ENCODE measurements at regions not wholly inside any gene's neighbourhood (a gene's known extent, or its start where the extent isn't known, plus 50 kb on each side); places are given as distances from the start of the nearest gene placed in this dataset.

DNA sequence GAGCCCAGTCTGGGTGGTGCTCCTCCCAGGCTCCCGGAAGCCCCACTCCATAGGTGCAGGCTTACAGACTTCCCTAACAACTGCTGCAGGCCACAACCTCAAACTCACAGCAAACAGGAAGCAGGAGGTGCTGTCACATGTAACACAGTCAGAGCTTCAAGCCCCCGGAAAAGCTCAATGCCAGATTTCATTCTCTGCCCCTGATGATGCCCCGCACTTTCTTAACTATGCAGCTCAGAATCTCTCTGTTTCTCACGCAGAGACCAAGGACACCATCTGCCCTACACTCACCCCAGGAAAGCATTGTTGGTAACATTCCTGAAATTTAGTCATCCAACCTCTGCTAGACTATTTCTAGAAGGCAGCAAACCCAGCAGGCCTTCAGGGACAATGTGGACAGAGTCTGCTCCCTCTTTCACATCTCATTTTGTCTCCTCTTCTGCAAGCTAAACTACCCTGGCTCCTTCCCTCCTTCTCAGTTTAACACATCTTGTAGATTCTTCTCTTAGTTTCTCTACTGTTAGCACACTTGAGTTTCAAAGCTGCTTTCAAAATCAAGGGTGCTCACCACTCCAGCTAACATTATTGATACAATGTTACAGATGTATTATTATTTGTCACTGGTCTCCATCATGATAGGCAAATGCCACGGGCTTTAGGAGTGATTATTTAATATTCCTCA is 162.5 kb downstream of the KCTD12 start:
- DNase-seq (ENCODE audit: low spot score in 2 of 2): peak in 1 of 2 donors; percentile 30
- no peak overlapping the region for H3K4me3 ChIP-seq (ENCODE audit: low read depth, poor library complexity, severe bottlenecking)
- TF ChIP-seq, protein P1, sequence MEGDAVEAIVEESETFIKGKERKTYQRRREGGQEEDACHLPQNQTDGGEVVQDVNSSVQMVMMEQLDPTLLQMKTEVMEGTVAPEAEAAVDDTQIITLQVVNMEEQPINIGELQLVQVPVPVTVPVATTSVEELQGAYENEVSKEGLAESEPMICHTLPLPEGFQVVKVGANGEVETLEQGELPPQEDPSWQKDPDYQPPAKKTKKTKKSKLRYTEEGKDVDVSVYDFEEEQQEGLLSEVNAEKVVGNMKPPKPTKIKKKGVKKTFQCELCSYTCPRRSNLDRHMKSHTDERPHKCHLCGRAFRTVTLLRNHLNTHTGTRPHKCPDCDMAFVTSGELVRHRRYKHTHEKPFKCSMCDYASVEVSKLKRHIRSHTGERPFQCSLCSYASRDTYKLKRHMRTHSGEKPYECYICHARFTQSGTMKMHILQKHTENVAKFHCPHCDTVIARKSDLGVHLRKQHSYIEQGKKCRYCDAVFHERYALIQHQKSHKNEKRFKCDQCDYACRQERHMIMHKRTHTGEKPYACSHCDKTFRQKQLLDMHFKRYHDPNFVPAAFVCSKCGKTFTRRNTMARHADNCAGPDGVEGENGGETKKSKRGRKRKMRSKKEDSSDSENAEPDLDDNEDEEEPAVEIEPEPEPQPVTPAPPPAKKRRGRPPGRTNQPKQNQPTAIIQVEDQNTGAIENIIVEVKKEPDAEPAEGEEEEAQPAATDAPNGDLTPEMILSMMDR (IDR thresholded peaks at IDR 0.05): no peak
- TF ChIP-seq POLR2A (IDR thresholded peaks at IDR 0.05): no peak
- WGBS, 2 donors: 50 to 56% methylated on average over 5 of the region's 5 CpGs
- intact Hi-C loops (cut with DNase I; ENCODE audit: low total_unique reads): no loop called here

DNA sequence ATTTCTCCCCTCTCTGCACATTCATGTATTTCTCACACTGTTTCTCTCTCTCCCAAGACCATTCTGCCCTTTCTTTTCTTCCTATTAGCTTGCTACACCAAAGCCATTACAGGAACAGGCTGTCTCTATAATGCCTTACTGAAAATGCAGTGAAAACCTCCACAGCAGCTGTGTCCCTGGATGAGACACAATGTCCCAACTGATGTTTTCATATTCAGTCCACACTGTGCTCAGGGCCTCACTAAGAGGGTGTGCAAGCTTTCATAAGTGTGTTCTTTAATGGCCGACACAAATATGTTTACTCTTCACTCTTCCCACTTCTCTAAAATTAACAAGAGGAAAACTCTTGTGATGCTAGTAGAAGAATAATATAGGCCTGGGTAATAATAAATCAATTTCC is 163.4 kb downstream of the KCTD12 start:
- H3K4me3 ChIP-seq (ENCODE audit: low read depth, poor library complexity, severe bottlenecking): no peak overlapping the region
- no peak for TF ChIP-seq POLR2A (IDR thresholded peaks at IDR 0.05)
- TF ChIP-seq, protein P1 (IDR thresholded peaks at IDR 0.05): no peak
- 86 to 88% methylated on average over 1 of the region's 1 CpG for WGBS, 2 donors
- intact Hi-C loops (cut with DNase I; ENCODE audit: low total_unique reads): no loop called here
- no peak for DNase-seq (ENCODE audit: low spot score in 2 of 2)

DNA sequence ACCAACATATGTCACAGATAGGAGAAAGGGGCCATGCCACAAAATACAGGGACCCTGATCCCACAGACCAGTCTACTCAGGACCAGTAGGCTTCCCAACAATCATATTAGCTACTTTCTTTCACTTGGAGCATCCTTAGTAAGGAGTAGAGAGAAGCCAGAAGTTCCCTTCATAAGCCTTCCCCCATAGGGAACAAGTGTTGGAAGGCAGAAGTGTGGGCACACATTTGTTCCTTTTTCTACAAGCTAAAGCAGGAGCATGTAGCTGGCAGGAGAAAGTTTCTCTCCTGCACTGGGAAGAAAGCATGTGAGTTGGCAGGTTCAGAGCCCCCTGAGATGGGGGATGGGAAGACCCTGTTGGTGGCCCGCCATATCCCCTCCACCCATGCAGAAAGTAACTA is 165.4 kb downstream of the KCTD12 start:
- intact Hi-C loops (cut with DNase I; ENCODE audit: low total_unique reads): no loop called here
- WGBS, 2 donors: 88 to 93% methylated on average over 1 of the region's 1 CpG
- no peak overlapping the region for H3K4me3 ChIP-seq (ENCODE audit: low read depth, poor library complexity, severe bottlenecking)
- DNase-seq (ENCODE audit: low spot score in 2 of 2): no peak
- TF ChIP-seq, protein P1 (IDR thresholded peaks at IDR 0.05): no peak
- TF ChIP-seq POLR2A (IDR thresholded peaks at IDR 0.05): no peak

DNA sequence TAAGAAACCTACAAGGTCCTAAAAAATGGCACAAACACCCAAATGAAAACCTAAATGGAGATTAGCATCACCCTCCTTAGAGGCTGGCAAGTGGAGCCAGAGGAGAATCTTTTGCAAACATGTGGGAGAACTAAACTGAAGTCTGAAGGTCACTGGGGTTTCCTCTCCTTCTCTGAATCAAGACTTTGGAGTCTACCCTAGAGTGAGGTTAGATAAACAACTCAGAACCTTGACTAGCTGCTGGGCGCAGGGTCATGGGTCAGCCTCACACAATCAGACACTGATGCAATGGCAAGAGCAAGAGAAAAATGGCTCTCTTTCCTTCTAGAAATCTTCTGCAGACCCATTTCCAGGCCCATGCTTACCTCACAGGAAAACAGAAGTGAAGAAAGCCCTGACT is 165.8 kb downstream of the KCTD12 start:
- DNase-seq (ENCODE audit: low spot score in 2 of 2): no peak
- WGBS, 2 donors: 96 to 100% methylated on average over 1 of the region's 1 CpG
- H3K4me3 ChIP-seq (ENCODE audit: low read depth, poor library complexity, severe bottlenecking): no peak overlapping the region
- TF ChIP-seq, protein P1 (IDR thresholded peaks at IDR 0.05): no peak
- TF ChIP-seq POLR2A (IDR thresholded peaks at IDR 0.05): no peak
- intact Hi-C loops (cut with DNase I; ENCODE audit: low total_unique reads): no loop called here

DNA sequence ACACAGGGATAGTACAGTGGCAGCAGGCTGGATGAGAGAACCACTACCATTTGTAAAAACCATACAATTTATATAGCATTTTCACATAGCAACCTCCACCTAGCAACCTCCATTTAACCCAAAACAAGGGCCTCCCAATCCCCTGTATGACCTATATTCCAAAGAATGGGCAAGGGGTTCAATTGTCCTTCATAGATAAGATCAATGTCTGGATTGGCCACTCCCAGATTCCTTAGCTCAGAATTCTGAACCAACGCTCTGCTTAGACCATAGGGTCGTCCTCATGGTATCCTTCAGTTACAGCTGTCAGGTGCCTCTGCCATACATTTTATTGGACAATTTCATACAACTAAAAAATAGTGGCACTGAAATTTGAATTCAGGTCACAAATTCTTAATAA is 166.2 kb downstream of the KCTD12 start:
- 93 to 95% methylated on average over 2 of the region's 2 CpGs for WGBS, 2 donors
- TF ChIP-seq, protein P1 (IDR thresholded peaks at IDR 0.05): no peak
- TF ChIP-seq POLR2A (IDR thresholded peaks at IDR 0.05): no peak
- H3K4me3 ChIP-seq (ENCODE audit: low read depth, poor library complexity, severe bottlenecking): no peak overlapping the region
- no peak for DNase-seq (ENCODE audit: low spot score in 2 of 2)
- intact Hi-C loops (cut with DNase I; ENCODE audit: low total_unique reads): no loop called here

DNA sequence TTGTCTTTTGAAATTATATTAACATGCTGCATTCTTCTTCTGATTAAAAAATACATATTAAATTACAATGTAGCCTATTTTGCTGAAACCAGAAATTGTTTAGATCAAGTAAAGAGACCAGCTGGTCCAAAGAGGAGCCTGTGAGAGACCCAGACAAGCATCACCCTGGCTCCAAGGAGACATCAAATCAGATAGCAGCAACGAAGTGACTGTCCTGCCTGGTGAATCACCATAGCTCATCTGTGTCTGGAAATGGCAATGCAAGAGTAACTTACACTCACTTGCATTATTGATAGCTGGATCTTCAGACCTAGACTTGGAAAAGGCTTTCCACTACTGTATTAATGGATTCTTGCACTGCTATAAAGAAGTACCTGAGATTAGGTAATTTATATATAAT is 169.1 kb downstream of the KCTD12 start:
- WGBS, 2 donors: 29 to 63% methylated on average over 1 of the region's 1 CpG
- H3K4me3 ChIP-seq (ENCODE audit: low read depth, poor library complexity, severe bottlenecking): no peak overlapping the region
- TF ChIP-seq POLR2A (IDR thresholded peaks at IDR 0.05): no peak
- TF ChIP-seq, protein P1 (IDR thresholded peaks at IDR 0.05): no peak
- DNase-seq (ENCODE audit: low spot score in 2 of 2): no peak
- intact Hi-C loops (cut with DNase I; ENCODE audit: low total_unique reads): no loop called here
